Ishikawa (cell line): ENCODE measurements at regions not wholly inside any gene's neighbourhood (a gene's known extent, or its start where the extent isn't known, plus 50 kb on each side); places are given as distances from the start of the nearest gene placed in this dataset.

Experiments
- CEBPB ChIP-seq: IDR thresholded peaks from 2 replicates; pipeline ENCODE4 v1.6.1; 2012
- CREB1 ChIP-seq: IDR thresholded peaks from 2 replicates; pipeline ENCODE4 v1.6.1; 2012; ENCODE audit warnings: low read depth
- EGR1 ChIP-seq: IDR thresholded peaks from 2 replicates; pipeline ENCODE4 v1.6.1; 2012
- EP300 ChIP-seq: IDR thresholded peaks from 2 replicates; pipeline ENCODE4 v1.6.1; 2012; ENCODE audit warnings: borderline replicate concordance
- FOXM1 ChIP-seq: IDR thresholded peaks from 2 replicates; pipeline ENCODE4 v1.6.1; 2012; ENCODE audit warnings: low read depth, borderline replicate concordance
- MAX ChIP-seq: IDR thresholded peaks from 2 replicates; pipeline ENCODE4 v1.6.1; 2012
- NFIC ChIP-seq: IDR thresholded peaks from 2 replicates; pipeline ENCODE4 v1.6.1; 2012
- RAD21 ChIP-seq: IDR thresholded peaks from 2 replicates; pipeline ENCODE4 v1.6.1; 2012; ENCODE audit warnings: low read depth
- REST ChIP-seq: IDR thresholded peaks from 2 replicates; pipeline ENCODE4 v1.6.1; 2012; ENCODE audit warnings: low read depth, mild to moderate bottlenecking
- TAF1 ChIP-seq: IDR thresholded peaks from 2 replicates; pipeline ENCODE4 v1.6.1; 2012; ENCODE audit warnings: low read depth, mild to moderate bottlenecking
- TCF12 ChIP-seq: IDR thresholded peaks from 2 replicates; pipeline ENCODE4 v1.6.1; 2012; ENCODE audit warnings: low read depth
- TEAD4 ChIP-seq: IDR thresholded peaks from 2 replicates; pipeline ENCODE4 v1.6.1; 2012
- USF1 ChIP-seq: IDR thresholded peaks from 2 replicates; pipeline ENCODE4 v1.6.1; 2012
- YY1 ChIP-seq: IDR thresholded peaks from 2 replicates; pipeline ENCODE4 v1.6.1; 2012; ENCODE audit warnings: low read depth
- ZBTB7A ChIP-seq: IDR thresholded peaks from 2 replicates; pipeline ENCODE4 v1.6.1; 2012; ENCODE audit warnings: low read depth

GRCh38 chr10:3631291-3631690, 153.7 kb downstream of the KLF6 start:
- TF ChIP-seq ZBTB7A (no peak), CEBPB (no peak)

DNA sequence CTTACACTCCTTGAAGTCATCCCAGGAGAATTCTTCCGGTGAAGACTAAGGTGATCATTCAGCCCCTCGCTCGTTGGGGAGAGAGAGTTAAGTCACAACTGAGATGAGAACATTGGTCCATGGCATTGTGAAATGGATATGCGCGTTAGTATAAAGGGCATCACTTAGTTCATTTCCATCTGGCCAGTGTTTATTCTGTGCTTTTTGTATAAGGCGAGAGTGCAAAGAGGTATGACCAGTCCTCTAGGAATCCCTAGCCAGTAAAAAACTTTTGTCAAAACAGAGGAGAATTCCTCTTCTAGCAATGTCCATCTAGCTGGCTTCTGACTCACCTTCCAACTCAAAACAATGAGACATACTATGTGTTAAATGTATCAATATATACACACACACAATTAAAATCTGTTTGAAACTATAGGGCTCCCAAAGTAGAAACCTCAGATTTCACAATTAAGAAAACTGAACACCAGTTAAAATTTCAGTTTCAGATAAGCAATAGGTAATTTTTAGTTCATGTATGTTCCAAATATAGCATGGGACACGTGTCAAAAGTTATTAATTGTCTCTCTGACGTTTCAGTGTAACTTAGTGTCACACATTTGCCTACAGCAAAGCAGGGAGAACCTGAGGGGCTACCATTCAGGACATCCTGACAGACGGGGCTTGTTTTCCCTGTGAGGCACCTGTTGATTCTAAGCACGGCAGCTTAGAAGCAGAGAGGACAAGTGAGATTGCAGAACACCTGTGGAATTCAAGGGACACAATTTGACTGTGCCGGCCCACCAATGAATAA, 158.9 kb downstream of the KLF6 start:
- no peak for TF ChIP-seq REST
- TF ChIP-seq YY1, result no peak
- no peak for TF ChIP-seq TAF1
- no peak for TF ChIP-seq ZBTB7A
- TF ChIP-seq CEBPB, result no peak
- TF ChIP-seq EP300, result no peak
- TF ChIP-seq FOXM1, result no peak
- TF ChIP-seq TCF12, result no peak
- TF ChIP-seq CREB1, result no peak
- no peak for TF ChIP-seq MAX
- no peak for TF ChIP-seq EGR1
- no peak for TF ChIP-seq RAD21
- TF ChIP-seq NFIC, result no peak
- no peak for TF ChIP-seq TEAD4

DNA sequence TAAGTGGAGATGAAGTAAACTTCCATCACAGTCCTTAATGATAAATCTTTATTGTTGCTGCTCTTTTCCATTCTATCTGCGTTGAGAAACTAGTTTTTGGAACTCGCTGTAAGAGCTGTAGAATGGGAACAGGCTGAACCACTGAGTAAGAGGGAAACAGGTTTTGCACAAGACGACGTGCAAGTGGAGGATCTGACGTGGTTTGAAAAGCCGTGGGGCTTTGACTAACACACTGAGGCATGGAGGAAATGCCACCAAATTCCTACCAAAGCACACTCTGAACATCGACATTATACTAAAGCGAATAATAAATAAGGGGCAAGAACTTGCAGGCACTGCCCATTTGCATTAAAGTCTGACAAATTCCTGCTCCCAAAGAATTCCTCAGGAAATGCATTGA, 160.6 kb downstream of the KLF6 start:
- TF ChIP-seq CREB1 (no peak), TCF12 (no peak), FOXM1 (no peak), MAX (no peak), TEAD4 (no peak), CEBPB (no peak), USF1 (no peak)

- TF ChIP-seq YY1, result no peak
- no peak for TF ChIP-seq RAD21
- no peak for TF ChIP-seq NFIC
- no peak for TF ChIP-seq EP300
- TF ChIP-seq CEBPB, result no peak
- TF ChIP-seq TAF1, result no peak
- TF ChIP-seq CREB1, result no peak
- TF ChIP-seq REST, result no peak
- no peak for TF ChIP-seq EGR1
- no peak for TF ChIP-seq MAX
- TF ChIP-seq ZBTB7A, result no peak
- no peak for TF ChIP-seq FOXM1
- TF ChIP-seq TEAD4, result no peak
These were observed 161.3 kb downstream of the KLF6 start for GRCh38 chr10:3623746-3624145.

- TF ChIP-seq TCF12, result no peak
- TF ChIP-seq RAD21, result no peak
- TF ChIP-seq TAF1, result no peak
- no peak for TF ChIP-seq TEAD4
- no peak for TF ChIP-seq CREB1
- TF ChIP-seq MAX, result no peak
- TF ChIP-seq NFIC, result no peak
- TF ChIP-seq EP300, result no peak
- TF ChIP-seq REST, result no peak
- TF ChIP-seq FOXM1, result no peak
- TF ChIP-seq YY1, result no peak
- TF ChIP-seq USF1, result no peak
These were observed 162.0 kb downstream of the KLF6 start for GRCh38 chr10:3622845-3623621.
